WERI-Rb-1 (cell line): ENCODE measurements at regions not wholly inside any gene's neighbourhood (a gene's known extent, or its start where the extent isn't known, plus 50 kb on each side); places are given as distances from the start of the nearest gene placed in this dataset.

Experiments used
- DNase-seq: peaks from one replicate; pipeline ENCODE4 v3.0.0-alpha.2; 2020
- H3K27ac ChIP-seq: fragments of 250-450 bp; sonication (Bioruptor Pico); 2 replicates; pipeline ENCODE4 v1.5.1; 2020; ENCODE audit warnings: mild to moderate bottlenecking, moderate library complexity
- H3K27me3 ChIP-seq: fragments of 250-450 bp; sonication (Bioruptor Pico); 2 replicates; pipeline ENCODE4 v1.5.1; 2021; ENCODE audit warnings: mild to moderate bottlenecking, low read depth, moderate library complexity; ENCODE audit not compliant: insufficient read depth, severe bottlenecking
- H3K36me3 ChIP-seq: fragments of 250-450 bp; sonication (Bioruptor Pico); 2 replicates; pipeline ENCODE4 v1.5.1; 2020; ENCODE audit warnings: mild to moderate bottlenecking, moderate library complexity
- H3K4me3 ChIP-seq: 2 replicates; pipeline ENCODE4 v1.5.1; 2011; ENCODE audit warnings: low read depth, mild to moderate bottlenecking, control low read depth, low read length
- H3K9me3 ChIP-seq: fragments of 250-450 bp; sonication (Bioruptor Pico); 2 replicates; pipeline ENCODE4 v1.5.1; 2021; ENCODE audit warnings: mild to moderate bottlenecking, moderate library complexity; ENCODE audit not compliant: severe bottlenecking
- TF ChIP-seq, protein P1 (sequence below): IDR thresholded peaks from 2 replicates; pipeline ENCODE4 v1.5.1; 2011; ENCODE audit warnings: low read depth, mild to moderate bottlenecking, control low read depth, inconsistent platforms, low read length

DNA sequence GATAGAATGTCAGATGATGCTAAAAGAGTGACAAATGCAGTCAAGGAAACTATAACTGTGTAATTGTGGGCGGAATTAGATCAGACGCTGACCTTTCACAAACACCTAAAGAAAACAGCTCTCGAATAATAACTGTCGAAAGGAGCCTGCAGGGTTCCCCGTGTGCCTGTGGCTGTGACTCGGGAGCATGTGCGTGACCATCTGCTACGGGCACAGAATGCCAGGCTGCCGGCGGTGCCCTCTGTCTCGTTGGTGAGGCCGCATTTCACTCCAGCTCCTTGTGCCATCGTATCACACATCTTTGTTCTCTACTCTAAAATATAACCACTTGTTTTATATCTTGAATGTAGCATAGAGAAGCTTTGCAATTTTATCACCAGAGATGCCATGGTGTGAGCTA is 267.8 kb upstream of the FMN2 start:
- H3K9me3 ChIP-seq, result no peaks in the 10 kb centered on the region
- TF ChIP-seq, protein P1, sequence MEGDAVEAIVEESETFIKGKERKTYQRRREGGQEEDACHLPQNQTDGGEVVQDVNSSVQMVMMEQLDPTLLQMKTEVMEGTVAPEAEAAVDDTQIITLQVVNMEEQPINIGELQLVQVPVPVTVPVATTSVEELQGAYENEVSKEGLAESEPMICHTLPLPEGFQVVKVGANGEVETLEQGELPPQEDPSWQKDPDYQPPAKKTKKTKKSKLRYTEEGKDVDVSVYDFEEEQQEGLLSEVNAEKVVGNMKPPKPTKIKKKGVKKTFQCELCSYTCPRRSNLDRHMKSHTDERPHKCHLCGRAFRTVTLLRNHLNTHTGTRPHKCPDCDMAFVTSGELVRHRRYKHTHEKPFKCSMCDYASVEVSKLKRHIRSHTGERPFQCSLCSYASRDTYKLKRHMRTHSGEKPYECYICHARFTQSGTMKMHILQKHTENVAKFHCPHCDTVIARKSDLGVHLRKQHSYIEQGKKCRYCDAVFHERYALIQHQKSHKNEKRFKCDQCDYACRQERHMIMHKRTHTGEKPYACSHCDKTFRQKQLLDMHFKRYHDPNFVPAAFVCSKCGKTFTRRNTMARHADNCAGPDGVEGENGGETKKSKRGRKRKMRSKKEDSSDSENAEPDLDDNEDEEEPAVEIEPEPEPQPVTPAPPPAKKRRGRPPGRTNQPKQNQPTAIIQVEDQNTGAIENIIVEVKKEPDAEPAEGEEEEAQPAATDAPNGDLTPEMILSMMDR, result no peak
- no peak for DNase-seq
- no peak overlapping the region for H3K4me3 ChIP-seq
- no peaks in the 10 kb centered on the region for H3K27me3 ChIP-seq
- no peaks in the 10 kb centered on the region for H3K36me3 ChIP-seq
- no peak overlapping the region for H3K27ac ChIP-seq

DNA sequence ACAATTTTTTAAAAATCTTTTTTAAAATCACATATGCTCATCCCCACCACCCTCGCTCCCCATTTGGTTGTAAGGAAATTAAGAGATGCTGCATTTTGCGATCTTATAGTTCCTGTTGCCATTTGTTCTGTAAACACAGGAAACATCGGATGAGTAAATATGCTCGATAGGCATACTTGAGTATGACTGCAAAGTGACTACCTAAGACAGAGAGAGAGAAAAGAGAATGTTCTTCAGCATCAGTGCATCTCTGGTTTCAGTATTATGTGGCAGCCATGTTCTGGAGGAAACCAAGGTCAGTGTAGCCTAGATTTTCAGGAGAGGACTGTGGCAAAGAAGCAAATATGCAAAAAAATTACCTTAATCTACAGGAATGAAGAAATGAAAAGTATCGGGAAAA is 265.5 kb upstream of the FMN2 start:
- no peak for DNase-seq
- H3K27ac ChIP-seq, result no peak overlapping the region
- no peaks in the 10 kb centered on the region for H3K36me3 ChIP-seq
- no peaks in the 10 kb centered on the region for H3K27me3 ChIP-seq
- no peaks in the 10 kb centered on the region for H3K9me3 ChIP-seq
- TF ChIP-seq, protein P1, result no peak
- no peak overlapping the region for H3K4me3 ChIP-seq

DNA sequence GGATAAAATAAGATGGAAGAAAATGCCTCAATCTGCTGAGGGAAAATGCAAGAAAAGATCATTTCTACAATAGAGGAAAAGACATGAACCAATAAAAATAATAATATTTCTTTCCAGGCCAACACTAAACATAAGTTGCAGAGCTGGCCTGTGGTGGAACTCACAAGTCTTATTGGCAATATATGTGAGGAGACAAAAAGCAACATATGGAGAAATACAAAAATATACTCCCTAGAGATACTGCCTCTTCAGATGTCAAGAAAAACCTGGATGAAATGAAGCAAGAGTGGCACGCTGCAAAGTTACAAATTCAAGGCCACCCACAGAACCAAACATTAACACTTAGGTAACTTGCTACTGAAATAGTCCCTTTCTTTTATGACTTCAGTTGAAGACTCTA is 264.9 kb upstream of the FMN2 start:
- no peaks in the 10 kb centered on the region for H3K36me3 ChIP-seq
- no peak overlapping the region for H3K27ac ChIP-seq
- H3K27me3 ChIP-seq, result no peaks in the 10 kb centered on the region
- H3K4me3 ChIP-seq, result no peak overlapping the region
- TF ChIP-seq, protein P1, result no peak
- no peaks in the 10 kb centered on the region for H3K9me3 ChIP-seq
- DNase-seq, result no peak

DNA sequence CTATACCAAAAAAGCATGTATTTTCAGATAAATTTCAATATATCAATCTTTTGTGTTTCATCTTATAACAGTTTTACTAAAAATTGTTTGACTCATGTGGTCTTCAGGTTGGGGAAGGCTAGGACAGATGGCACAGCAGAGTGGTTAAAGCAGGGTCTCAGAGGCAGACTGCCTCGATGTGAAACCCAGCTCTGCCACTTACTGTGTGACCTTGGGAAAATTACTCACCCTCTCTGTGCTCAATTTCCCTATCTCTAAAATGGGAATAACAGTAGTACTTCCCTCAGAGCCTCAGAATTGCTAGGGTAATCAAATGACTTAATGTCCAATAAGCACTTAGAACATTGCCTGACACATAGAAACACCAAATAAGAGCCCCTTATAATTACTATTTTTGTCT is 262.1 kb upstream of the FMN2 start:
- TF ChIP-seq, protein P1, result no peak
- no peaks in the 10 kb centered on the region for H3K36me3 ChIP-seq
- H3K27me3 ChIP-seq, result no peaks in the 10 kb centered on the region
- no peak for DNase-seq
- no peak overlapping the region for H3K27ac ChIP-seq
- H3K4me3 ChIP-seq, result no peak overlapping the region
- no peaks in the 10 kb centered on the region for H3K9me3 ChIP-seq

DNA sequence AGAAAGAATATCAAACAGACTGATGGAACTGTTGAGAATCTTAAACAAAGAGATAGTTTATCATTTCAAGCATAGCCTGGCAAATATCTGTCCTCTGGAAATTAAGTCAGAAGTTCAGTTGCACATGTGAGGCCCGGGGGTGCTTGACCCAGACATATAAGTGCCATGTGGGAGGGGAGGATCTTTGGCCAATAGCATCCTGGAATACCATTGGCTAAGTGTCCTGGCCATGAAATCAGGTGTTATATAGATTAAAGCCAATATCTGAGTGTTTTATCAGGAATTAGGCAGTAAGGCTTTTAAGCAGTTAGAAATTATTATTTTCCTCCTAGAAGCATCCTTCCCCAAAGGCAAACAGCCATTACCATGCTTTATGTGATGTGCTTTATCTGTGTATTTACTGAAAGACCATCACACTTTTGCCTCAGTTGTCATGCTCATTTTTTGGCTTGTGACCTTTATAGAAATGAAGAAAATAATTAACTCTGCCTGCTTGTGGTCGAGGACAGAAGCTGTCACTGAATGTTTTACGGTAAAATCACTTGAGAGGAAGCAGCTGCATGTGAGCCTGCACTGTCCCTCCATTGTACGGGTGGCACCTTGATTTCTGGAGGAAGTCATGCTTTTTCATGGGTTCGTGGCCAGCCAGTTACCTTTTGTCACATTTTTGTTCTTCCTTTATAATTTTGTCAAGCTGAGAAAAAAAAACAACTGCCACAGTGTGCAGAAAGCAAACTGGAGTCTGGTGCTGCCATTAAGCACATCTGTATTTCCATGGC is 259.9 kb upstream of the FMN2 start:
- TF ChIP-seq, protein P1, result no peak
- H3K36me3 ChIP-seq, result no peaks in the 10 kb centered on the region
- DNase-seq, result no peak
- H3K27ac ChIP-seq, result no peak overlapping the region
- H3K27me3 ChIP-seq, result no peaks in the 10 kb centered on the region
- no peak overlapping the region for H3K4me3 ChIP-seq
- no peaks in the 10 kb centered on the region for H3K9me3 ChIP-seq

DNA sequence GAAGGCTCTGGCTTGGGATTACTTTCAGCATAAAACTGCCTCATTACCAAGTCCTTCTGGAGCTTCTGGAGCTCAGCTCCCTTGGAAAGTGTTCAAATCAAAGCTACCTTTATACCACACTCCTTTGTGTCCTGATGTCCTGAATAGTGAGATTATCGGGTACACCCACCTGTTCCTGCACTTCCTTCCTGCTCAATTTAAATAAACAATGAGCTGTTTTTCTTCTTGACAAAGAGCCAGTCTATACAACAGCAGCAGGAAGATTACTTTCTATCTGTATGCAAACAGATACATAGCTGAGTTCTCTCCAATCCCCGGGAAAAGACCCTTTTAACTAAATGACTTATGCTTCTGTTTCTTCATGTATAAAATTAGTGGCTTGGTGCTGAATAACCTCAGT is 258.0 kb upstream of the FMN2 start:
- TF ChIP-seq, protein P1, result no peak
- Histone ChIP-seq H3K27ac (no peak overlapping the region), H3K27me3 (no peaks in the 10 kb centered on the region), H3K4me3 (no peak overlapping the region), H3K9me3 (no peaks in the 10 kb centered on the region), H3K36me3 (no peaks in the 10 kb centered on the region)
- DNase-seq, result no peak
